ENCODE measurements at regions not wholly inside any gene's neighbourhood (a gene's known extent, or its start where the extent isn't known, plus 50 kb on each side); places are given as distances from the start of the nearest gene placed in this dataset.

- Histone ChIP-seq H3K27ac (no peak overlapping the region), H3K4me3 (no peak overlapping the region), H3K9me3 (peaks cover 0 to 15% (median 0%) of the 10 kb centered on the region in 8 donors), H3K4me1 (no peaks in the 10 kb centered on the region), H3K27me3 (replicated peaks in 1 of 7) (no peaks in the 10 kb centered on the region), H3K36me3 (no peaks in the 10 kb centered on the region)
- DNase-seq, result no peak
- intact Hi-C loops (cut with DNase I; ENCODE audit: low total_unique reads), result no loop called here
- TF ChIP-seq POLR2AphosphoS5 (IDR thresholded peaks at IDR 0.05) (no peak), CTCF (IDR thresholded peaks at IDR 0.05 in 8 of 11, conservative IDR thresholded peaks at IDR 0.05 in 3 of 11) (no peak), POLR2A (IDR thresholded peaks at IDR 0.05) (no peak)
- 31 to 55% (median 46%) methylated on average over 6 of the region's 6 CpGs for WGBS, 5 donors
Measured at GRCh38 chrX:122115604-122116003, 1068.2 kb downstream of the GLUD2 start.

- Histone ChIP-seq H3K9me3 (no peaks in the 10 kb centered on the region), H3K27ac (no peak overlapping the region), H3K4me3 (no peak overlapping the region), H3K4me1 (no peaks in the 10 kb centered on the region), H3K27me3 (replicated peaks in 1 of 7) (no peaks in the 10 kb centered on the region), H3K36me3 (no peaks in the 10 kb centered on the region)
- intact Hi-C loops (cut with DNase I; ENCODE audit: low total_unique reads), result no loop called here
- TF ChIP-seq CTCF (IDR thresholded peaks at IDR 0.05 in 8 of 11, conservative IDR thresholded peaks at IDR 0.05 in 3 of 11) (no peak), POLR2A (IDR thresholded peaks at IDR 0.05) (no peak), POLR2AphosphoS5 (IDR thresholded peaks at IDR 0.05) (no peak)
- no peak for DNase-seq
Measured at GRCh38 chrX:122119361-122119760, 1064.7 kb upstream of the GRIA3 start.

- H3K4me3 ChIP-seq, result no peak overlapping the region
- no peaks in the 10 kb centered on the region for H3K27me3 ChIP-seq (replicated peaks in 1 of 7)
- H3K4me1 ChIP-seq, result no peaks in the 10 kb centered on the region
- TF ChIP-seq POLR2AphosphoS5 (IDR thresholded peaks at IDR 0.05), result no peak
- no peak for TF ChIP-seq CTCF (IDR thresholded peaks at IDR 0.05 in 8 of 11, conservative IDR thresholded peaks at IDR 0.05 in 3 of 11)
- TF ChIP-seq POLR2A (IDR thresholded peaks at IDR 0.05), result no peak
- DNase-seq, result no peak
- no peak overlapping the region for H3K27ac ChIP-seq
- WGBS, 5 donors, result 79 to 96% (median 82%) methylated on average over 2 of the region's 2 CpGs
- no peaks in the 10 kb centered on the region for H3K36me3 ChIP-seq
- intact Hi-C loops (cut with DNase I; ENCODE audit: low total_unique reads), result no loop called here
- H3K9me3 ChIP-seq, result no peaks in the 10 kb centered on the region
Measured at GRCh38 chrX:122122274-122122673, 1061.8 kb upstream of the GRIA3 start.

GRCh38 chrX:122133478-122133877, 1050.6 kb upstream of the GRIA3 start:
- 50 to 73% (median 68%) methylated on average over 1 of the region's 1 CpG for WGBS, 5 donors
- Histone ChIP-seq H3K27ac (no peak overlapping the region), H3K4me3 (no peak overlapping the region), H3K27me3 (replicated peaks in 1 of 7) (no peaks in the 10 kb centered on the region), H3K36me3 (no peaks in the 10 kb centered on the region), H3K4me1 (no peaks in the 10 kb centered on the region), H3K9me3 (peaks cover 0 to 6% (median 0%) of the 10 kb centered on the region in 8 donors)
- TF ChIP-seq CTCF (IDR thresholded peaks at IDR 0.05 in 8 of 11, conservative IDR thresholded peaks at IDR 0.05 in 3 of 11), result no peak
- no peak for DNase-seq
- intact Hi-C loops (cut with DNase I; ENCODE audit: low total_unique reads), result no loop called here

Measured in spleen (tissue), 11 donors.